H9 (cell line): ENCODE measurements at regions not wholly inside any gene's neighbourhood (a gene's known extent, or its start where the extent isn't known, plus 50 kb on each side); places are given as distances from the start of the nearest gene placed in this dataset.

Experiments used
- DNase-seq: peaks from one replicate; pipeline ENCODE4 v3.0.0-alpha.2; 2017
- H2AFZ ChIP-seq: one replicate; pipeline ENCODE4 v1.6.1; 2013; ENCODE audit warnings: mild to moderate bottlenecking, low read length, control low read depth, moderate library complexity
- H2AK5ac ChIP-seq: 2 replicates; pipeline ENCODE4 v1.6.1; 2013; ENCODE audit warnings: low read length, control low read depth, mixed read lengths; ENCODE audit not compliant: insufficient read length
- H2BK120ac ChIP-seq: one replicate; pipeline ENCODE4 v1.6.1; 2013; ENCODE audit warnings: low read depth, mild to moderate bottlenecking, low read length, control low read depth, inconsistent platforms; ENCODE audit not compliant: poor library complexity, severe bottlenecking
- H2BK12ac ChIP-seq: 2 replicates; pipeline ENCODE4 v1.6.1; 2013; ENCODE audit warnings: low read length, control low read depth, mixed read lengths, low read depth; ENCODE audit not compliant: insufficient read length
- H2BK15ac ChIP-seq: 2 replicates; pipeline ENCODE4 v1.6.1; 2013; ENCODE audit warnings: low read depth, low read length, control low read depth
- H2BK20ac ChIP-seq: one replicate; pipeline ENCODE4 v1.6.1; 2013; ENCODE audit warnings: low read depth, mild to moderate bottlenecking, low read length, control low read depth, inconsistent platforms; ENCODE audit not compliant: poor library complexity, severe bottlenecking
- H2BK5ac ChIP-seq: 2 replicates; pipeline ENCODE4 v1.6.1; 2013; ENCODE audit warnings: low read length, control low read depth, mixed read lengths; ENCODE audit not compliant: insufficient read length
- H3K14ac ChIP-seq: 2 replicates; pipeline ENCODE4 v1.6.1; 2013; ENCODE audit warnings: low read length, control low read depth; ENCODE audit not compliant: insufficient read depth
- H3K18ac ChIP-seq: 2 replicates; pipeline ENCODE4 v1.6.1; 2013; ENCODE audit warnings: low read depth, mild to moderate bottlenecking, mixed read lengths, low read length, control low read depth; ENCODE audit not compliant: insufficient read length
- H3K23ac ChIP-seq: 2 replicates; pipeline ENCODE4 v1.6.1; 2013; ENCODE audit warnings: low read length, control low read depth, mixed read lengths, low read depth; ENCODE audit not compliant: insufficient read length
- H3K23me2 ChIP-seq: 2 replicates; pipeline ENCODE4 v1.6.1; 2013; ENCODE audit warnings: low read depth, mild to moderate bottlenecking, mixed read lengths, low read length, control low read depth; ENCODE audit not compliant: insufficient read length, poor library complexity, severe bottlenecking
- H3K27ac ChIP-seq: 2 replicates; pipeline ENCODE4 v1.5.1; 2013; ENCODE audit warnings: low read length, control low read depth, mixed read lengths, low read depth; ENCODE audit not compliant: insufficient read length
- H3K27me3 ChIP-seq: 2 replicates; pipeline ENCODE4 v1.6.1; 2013; ENCODE audit warnings: low read length, control low read depth, inconsistent platforms; ENCODE audit not compliant: insufficient read depth
- H3K4ac ChIP-seq: 2 replicates; pipeline ENCODE4 v1.6.1; 2013; ENCODE audit warnings: low read depth, mild to moderate bottlenecking, control low read depth, inconsistent platforms, low read length, moderate library complexity
- H3K4me1 ChIP-seq: 2 replicates; pipeline ENCODE4 v1.6.1; 2013; ENCODE audit warnings: low read length, control low read depth, inconsistent platforms; ENCODE audit not compliant: insufficient read depth
- H3K4me2 ChIP-seq: 2 replicates; pipeline ENCODE4 v1.6.1; 2013; ENCODE audit warnings: low read length, control low read depth, mixed read lengths; ENCODE audit not compliant: insufficient read length, insufficient read depth
- H3K56ac ChIP-seq: 2 replicates; pipeline ENCODE4 v1.6.1; 2013; ENCODE audit warnings: low read depth, mild to moderate bottlenecking, mixed read lengths, low read length, control low read depth; ENCODE audit not compliant: insufficient read length
- H3K79me1 ChIP-seq: 2 replicates; pipeline ENCODE4 v1.6.1; 2013; ENCODE audit warnings: low read depth, mild to moderate bottlenecking, moderate library complexity, low read length, control low read depth, inconsistent platforms; ENCODE audit not compliant: insufficient read depth, poor library complexity, severe bottlenecking
- H3K79me2 ChIP-seq: 2 replicates; pipeline ENCODE4 v1.6.1; 2013; ENCODE audit warnings: low read length, control low read depth, inconsistent platforms; ENCODE audit not compliant: insufficient read depth
- H3K9ac ChIP-seq: 2 replicates; pipeline ENCODE4 v1.6.1; 2013; ENCODE audit warnings: low read length, control low read depth, mixed read lengths; ENCODE audit not compliant: insufficient read length; ENCODE audit errors: extremely low read depth
- H3K9me3 ChIP-seq: one replicate; pipeline ENCODE4 v1.6.1; 2013; ENCODE audit warnings: low read depth, low read length, inconsistent platforms; ENCODE audit not compliant: control insufficient read depth
- H3T11ph ChIP-seq: one replicate; pipeline ENCODE4 v1.6.1; 2013; ENCODE audit warnings: mild to moderate bottlenecking, low read length, control low read depth, inconsistent platforms
- H4K20me1 ChIP-seq: one replicate; pipeline ENCODE4 v1.6.1; 2013; ENCODE audit not compliant: control insufficient read depth, insufficient read length, insufficient read depth
- H4K5ac ChIP-seq: 2 replicates; pipeline ENCODE4 v1.6.1; 2013; ENCODE audit warnings: low read depth, mild to moderate bottlenecking, mixed read lengths, low read length, control low read depth; ENCODE audit not compliant: insufficient read length
- H4K8ac ChIP-seq: replicated peaks from 2 replicates; pipeline ENCODE4 v1.6.1; 2013; ENCODE audit warnings: low read length, control low read depth, mixed read lengths, low read depth; ENCODE audit not compliant: insufficient read length
- H4K91ac ChIP-seq: 2 replicates; pipeline ENCODE4 v1.6.1; 2013; ENCODE audit warnings: low read depth, mild to moderate bottlenecking, moderate library complexity, mixed read lengths, low read length, control low read depth; ENCODE audit not compliant: insufficient read length
- H3K27ac Mint-ChIP-seq, 3 experiments: 2 replicates in 2 of 3; 3 replicates in 1 of 3; pipeline ENCODE4 v1.8.0; 2020 to 2021; ENCODE audit warnings: mixed read lengths in 3 of 3, mild to moderate bottlenecking in 1 of 3, moderate library complexity in 1 of 3
- H3K27me3 Mint-ChIP-seq: 2 replicates; pipeline ENCODE4 v1.8.0; 2021; ENCODE audit warnings: low read depth, mild to moderate bottlenecking, moderate library complexity, mixed read lengths
- H3K36me3 Mint-ChIP-seq, 3 experiments: 2 replicates in 2 of 3; 3 replicates in 1 of 3; pipeline ENCODE4 v1.8.0; 2020 to 2021; ENCODE audit warnings: low read depth in 3 of 3, mixed read lengths in 3 of 3; ENCODE audit not compliant: insufficient read depth in 1 of 3
- H3K4me1 Mint-ChIP-seq, 2 experiments: 2 replicates each; pipeline ENCODE4 v1.8.0; 2020; ENCODE audit warnings: mixed read lengths in 2 of 2
- H3K4me3 Mint-ChIP-seq, 2 experiments: 2 replicates in 1 of 2; 3 replicates in 1 of 2; pipeline ENCODE4 v1.8.0; 2020 to 2021; ENCODE audit warnings: mild to moderate bottlenecking in 2 of 2, mixed read lengths in 2 of 2, moderate library complexity in 1 of 2
- H3K9me3 Mint-ChIP-seq, 2 experiments: 2 replicates in 1 of 2; 3 replicates in 1 of 2; pipeline ENCODE4 v1.8.0; 2020; ENCODE audit warnings: mild to moderate bottlenecking in 2 of 2, mixed read lengths in 2 of 2, moderate library complexity in 1 of 2
- CTCF ChIP-seq: fragments of 200-600 bp; sonication (generic); conservative IDR thresholded peaks from 3 replicates; pipeline ENCODE4 v1.8.0; 2021; ENCODE audit warnings: antibody characterized with exemption, mild to moderate bottlenecking
- WGBS: extraction: QIAGEN DNeasy Blood & Tissue Kit; methylation state at CpG from one replicate; pipeline ENCODE4 v1.1.7; 2013; ENCODE audit warnings: missing lambda C conversion rate, low lambda C conversion rate, mixed read lengths; ENCODE audit not compliant: insufficient read length; ENCODE audit errors: extremely low coverage; 5-methylcytosine and 5-hydroxymethylcytosine counted together

DNA sequence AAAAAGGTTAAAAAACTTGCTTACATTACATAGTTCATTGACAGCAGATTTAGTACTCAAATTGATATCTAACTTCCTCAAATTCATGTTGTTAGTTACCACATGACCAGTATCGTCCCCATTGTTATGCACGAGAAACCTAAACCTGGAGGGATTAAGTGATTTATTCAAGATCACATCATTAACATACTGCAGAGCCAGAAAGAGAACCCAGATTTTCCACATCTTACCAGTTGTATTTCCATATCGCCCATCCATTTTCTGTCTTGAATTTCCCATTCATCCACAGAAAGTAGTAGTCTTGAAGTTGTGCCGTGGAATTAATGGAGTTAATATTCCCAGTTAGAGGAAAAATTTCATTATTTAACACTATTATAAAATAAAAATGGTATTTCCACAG lies 512.0 kb downstream of the METTL4 start:
- no peaks in the 10 kb centered on the region for H3K9me3 ChIP-seq
- H3K9ac ChIP-seq: no peak overlapping the region
- no peaks in the 10 kb centered on the region for H3K27me3 ChIP-seq
- Mint-ChIP-seq H3K36me3 (no peaks in the 10 kb centered on the region), H3K4me3 (no peak overlapping the region), H3K4me1 (peaks cover 17 to 22% of the 10 kb centered on the region in 2 experiments), H3K27ac (no peak overlapping the region), H3K27me3 (no peaks in the 10 kb centered on the region), H3K9me3 (no peaks in the 10 kb centered on the region; a peak in 2 of 5 replicates)
- H3K79me2 ChIP-seq: no peaks in the 10 kb centered on the region
- no peaks in the 10 kb centered on the region for H3K4me1 ChIP-seq
- no peak overlapping the region for H4K91ac ChIP-seq
- no peak for DNase-seq
- no peaks in the 10 kb centered on the region for H4K20me1 ChIP-seq
- no peak overlapping the region for H3K4ac ChIP-seq
- H2BK5ac ChIP-seq: no peak overlapping the region
- H3K56ac ChIP-seq: no peak overlapping the region
- H3K4me2 ChIP-seq: no peak overlapping the region
- H4K5ac ChIP-seq: no peak overlapping the region
- no peak overlapping the region for H2BK20ac ChIP-seq
- no peak overlapping the region for H2AK5ac ChIP-seq
- WGBS: no CpG with 5 or more reads among the region's 4 CpGs
- no peak overlapping the region for H3K14ac ChIP-seq
- H3K23me2 ChIP-seq: no peaks in the 10 kb centered on the region
- no peak overlapping the region for H4K8ac ChIP-seq
- no peak overlapping the region for H2AFZ ChIP-seq
- H3T11ph ChIP-seq: no peak overlapping the region
- no peak overlapping the region for H3K23ac ChIP-seq
- H2BK12ac ChIP-seq: no peak overlapping the region
- TF ChIP-seq CTCF: no peak
- no peak overlapping the region for H2BK15ac ChIP-seq
- no peak overlapping the region for H2BK120ac ChIP-seq
- H3K18ac ChIP-seq: no peak overlapping the region
- H3K79me1 ChIP-seq: no peaks in the 10 kb centered on the region
- H3K27ac ChIP-seq: no peak overlapping the region
